HepG2 (cell line): ENCODE measurements at regions not wholly inside any gene's neighbourhood (a gene's known extent, or its start where the extent isn't known, plus 50 kb on each side); places are given as distances from the start of the nearest gene placed in this dataset.

ENCODE experiments used
- CBX1 ChIP-seq: IDR thresholded peaks from one replicate; pipeline ENCODE4 v1.6.1; 2016; ENCODE audit warnings: antibody characterized with exemption, low read depth
- CTCF ChIP-seq: sonication (generic); formaldehyde crosslinking; IDR thresholded peaks from 2 replicates; pipeline ENCODE4 v1.5.0; 2020; ENCODE audit warnings: mild to moderate bottlenecking, missing genetic modification reagents, moderate library complexity
- ELF1 ChIP-seq: sonication (generic); formaldehyde crosslinking; IDR thresholded peaks from 2 replicates; pipeline ENCODE4 v1.4.0; 2020; ENCODE audit warnings: missing genetic modification reagents
- KLF6 ChIP-seq: IDR thresholded peaks from 2 replicates; pipeline ENCODE4 v1.8.0; 2016; ENCODE audit warnings: missing biosample characterization, missing genetic modification reagents
- NFE2L1 ChIP-seq: sonication (generic); formaldehyde crosslinking; IDR thresholded peaks from 2 replicates; pipeline ENCODE4 v1.4.0; 2020; ENCODE audit warnings: missing genetic modification reagents, mild to moderate bottlenecking, borderline replicate concordance
- PHF8 ChIP-seq: sonication (generic); formaldehyde crosslinking; IDR thresholded peaks from 2 replicates; pipeline ENCODE4 v1.5.0; 2020; ENCODE audit warnings: missing genetic modification reagents
- RORA ChIP-seq: sonication (generic); formaldehyde crosslinking; IDR thresholded peaks from 2 replicates; pipeline ENCODE4 v1.5.0; 2020; ENCODE audit warnings: mild to moderate bottlenecking, missing genetic modification reagents, moderate library complexity
- TAF1 ChIP-seq: sonication (generic); formaldehyde crosslinking; IDR thresholded peaks from 2 replicates; pipeline ENCODE4 v1.4.0; 2020; ENCODE audit warnings: missing genetic modification reagents
- ZNF660 ChIP-seq: sonication (generic); formaldehyde crosslinking; IDR thresholded peaks from 2 replicates; pipeline ENCODE4 v1.5.1; 2020; ENCODE audit warnings: mild to moderate bottlenecking, low read depth, missing genetic modification reagents, borderline replicate concordance

DNA sequence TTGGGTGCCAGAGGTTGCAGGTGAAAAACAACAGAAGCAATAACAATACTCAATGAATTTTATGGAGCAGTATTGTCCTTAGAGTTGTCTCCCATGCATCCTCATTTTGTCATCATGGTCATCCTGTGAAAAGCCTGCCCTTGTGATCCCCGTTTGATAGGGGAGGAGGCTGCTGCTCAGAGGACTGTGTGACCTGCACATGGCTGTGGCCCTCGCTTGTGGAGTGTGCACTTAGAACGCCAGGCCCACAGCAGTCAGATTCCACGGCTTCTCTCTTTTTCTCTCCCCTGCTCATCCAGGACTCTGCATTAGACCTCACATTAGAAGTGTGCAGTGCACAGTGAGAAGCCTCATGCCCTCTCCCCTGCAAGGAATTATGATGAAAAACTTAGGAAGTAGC, 491.1 kb upstream of the KLF6 start:
- TF ChIP-seq ELF1 (CRISPR knock-in tag) (no peak), TAF1 (no peak), RORA (CRISPR knock-in tag) (no peak), PHF8 (no peak), ZNF660 (no peak), CTCF (CRISPR knock-in tag) (no peak), CBX1 (no peak), NFE2L1 (CRISPR knock-in tag) (no peak), KLF6 (CRISPR knock-in tag) (no peak)
